Stimulated activated CD4-positive, alpha-beta T cell treated with anti-CD3 and anti-CD28 coated beads, Interleukin-1b, Interleukin-23, amount 100 ng/mL, for 24 hours (primary cell): ENCODE measurements at regions not wholly inside any gene's neighbourhood (a gene's known extent, or its start where the extent isn't known, plus 50 kb on each side); places are given as distances from the start of the nearest gene placed in this dataset.

ENCODE experiments used
- DNase-seq, 4 experiments: peaks; one replicate each; pipeline ENCODE4 v3.0.0-alpha.2; 2020; ENCODE audit warnings: low read depth in 4 of 4, low spot score in 1 of 4

DNA sequence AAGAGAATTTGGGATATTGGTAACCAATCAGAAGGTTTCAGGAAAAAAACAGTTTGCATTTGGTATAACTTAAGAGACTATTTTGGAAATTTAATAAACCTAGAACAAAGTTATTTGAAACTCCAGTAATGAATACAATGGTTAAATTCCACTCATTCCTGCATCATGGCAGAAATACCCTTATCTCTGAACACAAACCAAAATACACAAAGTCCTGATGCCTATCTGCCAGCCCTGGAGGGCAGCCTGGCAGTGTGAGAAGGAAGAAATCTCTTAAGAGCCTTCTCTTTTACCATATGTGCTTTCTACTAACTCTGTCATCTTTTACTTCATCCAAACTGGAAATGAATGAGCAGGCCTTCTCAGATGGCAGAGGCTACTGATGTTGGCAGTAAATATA is 147.1 kb upstream of the LYZL1 start:
- DNase-seq = no peak

DNA sequence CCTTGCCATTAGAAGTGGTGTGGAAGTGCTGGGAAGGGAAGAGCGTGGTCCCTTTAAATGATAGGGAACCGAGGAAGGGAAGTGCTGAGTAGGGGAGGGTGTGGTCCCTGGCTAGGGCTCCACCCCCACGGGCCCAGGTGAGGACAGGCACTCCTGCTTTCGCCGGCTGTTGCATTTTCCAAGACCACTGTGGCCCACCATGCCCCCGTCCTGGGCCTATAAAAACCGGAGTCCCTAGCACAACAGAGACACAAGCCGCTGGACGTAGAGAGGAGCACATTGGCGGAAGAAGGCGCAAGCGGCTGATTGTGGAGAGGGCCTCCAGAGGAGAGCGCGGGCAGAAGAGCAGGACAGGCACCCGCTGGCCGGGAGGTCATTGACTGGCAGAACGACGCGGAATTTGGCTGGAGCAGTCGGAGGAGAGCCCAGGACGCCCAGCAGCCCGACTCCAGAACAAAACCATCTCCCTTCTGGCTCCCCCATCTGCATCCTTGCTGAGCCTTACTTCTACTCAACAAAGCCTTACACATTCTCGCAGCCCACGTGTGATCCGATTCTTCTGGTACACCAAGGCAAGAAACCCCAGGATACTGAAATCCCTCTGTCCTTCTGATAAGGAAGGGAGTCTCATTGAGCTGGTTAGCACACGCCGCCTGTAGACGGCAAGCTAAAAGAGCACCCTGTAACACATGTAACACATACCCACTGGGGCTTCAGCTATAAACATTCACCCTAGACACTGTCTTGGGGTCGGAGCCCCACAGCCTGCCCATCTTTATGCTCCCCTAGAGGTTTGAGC is 146.2 kb upstream of the LYZL1 start:
- no peak for DNase-seq

DNA sequence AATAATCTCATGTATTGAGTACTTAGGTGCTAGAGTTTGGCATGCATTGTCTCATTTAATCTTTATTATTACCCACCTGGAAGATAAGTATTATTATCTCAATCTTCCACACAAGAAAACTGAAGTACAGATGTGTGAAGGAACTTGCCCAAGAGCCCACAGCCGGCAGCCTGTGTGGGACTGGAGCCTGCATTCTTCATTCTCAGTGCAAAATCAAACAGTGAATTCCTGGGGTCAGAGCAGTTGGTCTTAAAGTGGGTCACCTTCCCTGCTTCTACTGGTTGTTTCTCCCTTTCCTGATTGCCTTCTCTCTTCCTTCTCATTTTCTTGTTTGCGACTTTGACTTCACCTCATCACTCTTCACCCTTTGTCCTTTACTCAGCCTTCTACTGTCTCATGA is 144.7 kb upstream of the LYZL1 start:
- DNase-seq = no peak

GRCh38 chr10:29146311-29147100 is 142.4 kb upstream of the LYZL1 start:
- no peak for DNase-seq

DNA sequence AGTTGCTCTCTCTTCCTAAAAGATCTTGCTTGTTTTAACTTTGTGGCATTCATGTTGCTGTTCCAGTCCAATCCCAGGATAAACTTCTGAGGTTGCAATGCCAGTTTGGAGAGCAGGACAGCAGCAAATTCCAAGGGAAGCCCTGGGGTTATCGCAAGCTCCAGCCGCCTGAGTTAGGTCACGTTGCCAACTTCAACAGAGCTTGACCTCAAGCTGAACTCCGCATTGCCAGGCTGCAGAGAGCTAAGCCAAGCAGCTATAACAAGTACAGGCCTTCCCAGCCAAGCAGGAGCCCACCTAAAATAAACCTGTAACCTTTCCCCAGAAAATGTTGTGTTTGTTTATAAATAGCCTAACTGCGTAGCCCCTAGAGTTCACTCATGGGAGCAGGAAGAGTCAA is 138.9 kb upstream of the LYZL1 start:
- DNase-seq = no peak

- DNase-seq = no peak
Observed at GRCh38 chr10:29151005-29151404, 137.9 kb upstream of the LYZL1 start.

GRCh38 chr10:29157321-29157720 is 131.5 kb upstream of the LYZL1 start:
- no peak for DNase-seq

- DNase-seq = no peak
Observed at GRCh38 chr10:29158066-29158465, 130.8 kb upstream of the LYZL1 start.

DNA sequence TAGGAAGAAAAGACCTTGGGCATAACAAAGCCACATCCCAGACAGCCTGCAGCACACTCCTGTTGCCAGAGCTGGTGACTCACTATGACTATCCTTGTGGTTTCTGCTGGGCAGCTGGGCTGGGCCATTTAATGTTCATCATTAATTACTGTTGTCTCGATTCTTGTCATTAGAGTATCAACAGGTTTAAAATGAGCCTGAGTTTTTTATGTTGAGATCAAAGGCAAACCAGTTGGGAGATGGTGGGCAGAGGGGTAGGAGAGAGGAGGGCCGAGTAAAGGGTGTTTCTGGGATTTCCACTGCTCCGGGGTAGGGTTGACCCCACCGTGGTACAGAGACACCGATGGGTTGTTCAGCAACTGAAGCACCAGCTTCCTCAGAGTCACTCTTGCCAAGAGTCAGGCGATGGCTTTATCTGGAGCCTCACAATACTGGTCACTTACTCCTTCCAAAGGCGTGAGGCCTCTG is 128.7 kb upstream of the LYZL1 start:
- no peak for DNase-seq

- no peak for DNase-seq
Observed at GRCh38 chr10:29163746-29164145, 125.1 kb upstream of the LYZL1 start.

DNA sequence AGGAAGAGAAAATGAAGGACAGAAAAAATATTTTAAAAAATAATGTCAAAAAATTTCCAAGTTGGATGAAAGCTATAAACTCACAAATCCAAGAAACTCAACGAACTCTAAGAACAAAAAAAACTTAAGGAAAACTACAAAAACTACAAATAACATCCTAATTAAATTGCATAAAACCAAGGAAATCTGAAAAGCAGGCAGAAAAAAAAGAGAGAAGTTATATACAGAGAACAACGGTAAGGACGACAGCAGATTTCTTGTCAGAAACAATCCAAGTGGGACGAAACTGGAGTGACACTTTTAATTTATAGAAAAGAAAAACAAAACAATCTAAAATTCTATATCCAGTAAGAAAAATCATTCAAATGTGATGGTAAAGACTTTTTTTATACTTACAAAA is 122.2 kb upstream of the LYZL1 start:
- no peak for DNase-seq

DNA sequence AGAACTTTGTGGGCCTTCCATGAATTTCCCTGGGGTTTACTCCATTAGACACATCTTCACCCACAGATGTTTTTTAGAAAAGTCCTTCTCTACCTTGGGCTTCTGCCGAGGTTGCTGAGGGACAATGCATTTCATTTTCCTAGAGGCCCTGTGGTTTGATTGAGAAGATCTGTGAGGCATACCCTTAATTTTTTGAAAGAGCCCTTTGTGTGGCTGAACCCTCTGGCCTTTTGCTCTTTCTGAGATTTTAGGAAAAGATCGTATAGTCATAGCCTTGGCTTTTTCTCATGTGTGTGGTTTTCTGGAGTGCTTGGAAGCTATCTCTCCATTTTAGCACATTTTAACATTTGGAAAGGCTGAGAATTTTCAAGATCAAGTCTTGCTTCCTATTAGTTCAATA is 119.8 kb upstream of the LYZL1 start:
- DNase-seq = no peak

DNA sequence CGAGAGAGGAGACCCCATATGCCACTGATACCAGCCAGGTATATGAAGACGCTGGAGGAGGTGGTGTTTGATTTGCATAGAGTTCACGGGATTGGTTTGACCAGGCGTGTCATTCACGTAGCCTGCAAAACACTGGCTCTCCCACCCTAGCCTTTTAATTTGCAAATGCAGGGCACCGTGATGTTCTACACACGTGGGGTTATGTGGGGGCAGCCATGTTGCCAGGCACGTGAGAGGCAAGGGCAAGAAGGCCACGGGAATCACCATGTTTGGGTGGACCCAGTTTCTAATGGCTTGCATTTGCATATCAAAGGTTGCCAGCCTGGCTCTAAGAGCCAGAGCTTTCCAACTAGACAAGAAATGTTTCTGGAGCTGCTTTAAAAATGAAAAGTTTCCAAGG is 117.2 kb upstream of the LYZL1 start:
- no peak for DNase-seq

DNA sequence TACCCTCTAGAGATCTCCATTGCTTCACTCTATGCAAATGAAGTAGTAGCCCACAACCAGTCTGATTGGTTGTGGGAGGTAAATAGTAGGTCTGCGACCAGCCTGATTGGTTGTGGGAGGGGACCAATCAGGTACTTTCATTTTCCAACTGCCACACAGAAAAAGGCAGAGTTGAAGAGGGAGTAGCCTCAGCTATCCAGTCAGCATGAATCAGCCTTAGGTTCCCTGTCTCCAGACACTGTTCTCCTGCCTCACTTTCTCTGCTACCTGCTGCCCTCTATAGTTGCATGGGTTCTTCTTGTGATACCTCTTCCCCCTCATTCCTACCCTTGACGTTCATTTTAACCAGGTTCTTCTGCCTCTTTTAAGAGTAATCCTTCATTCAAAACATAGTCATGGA is 114.5 kb upstream of the LYZL1 start:
- DNase-seq = no peak

DNA sequence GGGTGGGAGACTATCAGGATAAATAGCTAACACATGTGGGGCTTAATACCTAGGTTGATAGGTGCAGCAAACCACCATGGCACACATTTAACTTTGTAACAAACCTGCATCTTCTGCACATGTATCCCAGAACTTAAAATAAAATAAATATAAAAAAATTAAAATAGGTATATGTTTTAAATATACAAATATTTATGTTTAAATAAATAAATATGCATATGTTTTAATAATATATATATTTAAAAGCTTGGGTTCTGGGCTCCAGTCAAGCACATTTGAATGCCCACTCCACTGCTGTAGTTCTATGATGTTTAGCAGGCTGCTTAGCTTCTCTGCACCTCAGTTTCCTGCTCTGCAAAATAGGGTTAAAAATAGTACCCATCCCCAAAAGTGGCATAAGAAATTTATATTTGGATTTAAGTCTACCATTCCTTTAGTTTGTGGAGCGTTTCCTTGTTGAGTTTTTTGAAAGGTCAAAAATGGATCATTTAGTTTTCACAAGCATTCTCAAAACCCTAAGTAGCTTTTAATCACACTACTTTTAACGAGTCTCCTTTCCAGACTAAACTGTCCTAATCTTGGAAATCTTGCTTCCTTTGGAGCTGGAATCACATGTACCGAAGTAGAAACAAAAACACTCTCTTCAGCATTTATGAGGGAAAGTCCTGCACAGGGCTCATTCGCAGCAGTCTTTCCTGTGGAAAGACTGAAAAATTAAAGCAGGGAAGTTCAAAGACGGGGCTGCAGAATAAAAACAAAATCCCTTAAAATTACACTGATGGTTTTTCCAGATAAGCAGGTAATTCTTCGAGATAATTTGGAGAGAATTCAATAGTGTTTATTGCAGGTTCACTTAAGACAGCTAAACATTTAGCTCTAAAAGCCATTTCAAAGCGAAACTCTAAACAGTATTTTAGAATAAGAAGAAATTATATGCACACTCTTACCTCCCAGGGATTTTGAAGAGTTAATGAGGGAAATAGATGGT is 111.7 kb upstream of the LYZL1 start:
- DNase-seq = no peak

- DNase-seq = no peak
Observed at GRCh38 chr10:29181936-29182335, 106.9 kb upstream of the LYZL1 start.

- DNase-seq = no peak
Observed at GRCh38 chr10:29183301-29183945, 105.4 kb upstream of the LYZL1 start.

DNA sequence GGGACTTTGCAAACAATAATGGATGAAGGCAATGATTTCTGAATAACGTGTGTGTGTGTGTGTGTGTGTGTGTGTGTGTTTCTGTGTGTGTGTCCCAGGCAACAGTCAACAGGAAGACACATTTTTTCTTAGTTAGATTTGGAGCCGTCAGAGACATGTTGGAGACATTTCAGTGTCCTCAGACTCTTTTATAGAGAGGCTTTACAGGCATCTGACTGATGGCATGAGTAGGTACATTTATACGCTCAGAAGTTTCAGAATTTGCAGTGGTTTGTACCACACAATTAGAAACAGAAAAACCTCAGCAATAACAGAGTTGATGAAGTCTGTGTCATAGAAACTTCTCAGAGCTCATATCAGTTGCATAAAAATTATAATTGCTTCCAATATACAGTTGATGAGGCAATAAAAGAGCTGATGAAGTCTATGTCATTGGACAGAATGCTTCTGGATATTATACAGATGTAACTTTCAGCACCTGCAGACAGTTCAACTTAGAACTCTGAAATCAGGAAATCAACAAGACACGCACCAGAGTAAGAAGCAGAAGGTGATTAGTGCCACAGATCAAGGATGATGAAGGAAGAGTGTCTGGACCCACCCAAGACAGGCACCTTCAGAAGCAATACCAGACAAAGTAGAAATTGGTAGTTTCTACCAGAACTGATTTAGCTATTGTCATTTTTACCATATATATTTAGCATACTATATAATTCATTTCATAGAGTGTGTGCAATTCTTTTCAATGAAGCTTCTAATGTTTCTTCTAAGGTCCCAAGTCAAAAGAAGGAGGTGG is 104.5 kb upstream of the LYZL1 start:
- no peak for DNase-seq

DNA sequence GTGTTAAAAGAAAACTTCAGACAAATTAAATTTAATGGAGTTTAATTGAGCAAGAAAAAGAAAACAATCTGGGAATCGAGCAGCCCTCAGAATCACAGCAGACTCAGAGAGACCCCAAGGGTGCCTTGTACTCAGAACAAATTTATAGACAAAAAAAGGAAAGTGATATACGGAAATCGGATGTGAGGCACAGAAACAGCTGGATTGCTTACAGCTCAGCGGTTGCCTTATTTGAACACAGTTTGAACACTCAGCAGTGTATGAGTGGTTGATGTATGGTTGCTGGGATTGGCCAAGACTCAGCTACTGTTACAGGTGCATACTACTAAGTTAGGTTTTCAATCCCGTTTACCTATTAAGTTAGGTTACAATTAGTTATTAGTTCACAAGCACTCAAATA is 103.8 kb upstream of the LYZL1 start:
- no peak for DNase-seq

- no peak for DNase-seq
Observed at GRCh38 chr10:29186221-29186620, 102.6 kb upstream of the LYZL1 start.
